Heart left ventricle (tissue), 16 donors: ENCODE measurements at regions not wholly inside any gene's neighbourhood (a gene's known extent, or its start where the extent isn't known, plus 50 kb on each side); places are given as distances from the start of the nearest gene placed in this dataset.

Source experiments
- ATAC-seq, 4 donors: fragments of 200-7000 bp; cut with Tn5 transposase; one replicate each; pipeline ENCODE4 v1.9.1; 2020 to 2022; ENCODE audit warnings: moderate library complexity in 4 of 4, mild to moderate bottlenecking in 3 of 4, moderate number of reproducible peaks in 1 of 4
- DNase-seq, 5 donors: peaks; one replicate each; pipeline ENCODE4 v3.0.0-alpha.2; 2020
- H3K27ac ChIP-seq, 12 donors: fragments of 200-600 bp; sonication (generic) in 4 of 12; one replicate each; pipeline versions ENCODE4 v1.5.0 to v1.8.0; 2016 to 2022; ENCODE audit warnings: mild to moderate bottlenecking in 2 of 12
- H3K27me3 ChIP-seq, 9 donors: fragments of 200-600 bp; sonication (generic) in 2 of 9; one replicate each; pipeline versions ENCODE4 v1.5.1 to v1.8.0; 2016 to 2022; ENCODE audit warnings: mild to moderate bottlenecking in 3 of 9
- H3K36me3 ChIP-seq, 9 donors: fragments of 200-600 bp; sonication (generic) in 2 of 9; one replicate each; pipeline versions ENCODE4 v1.5.0 to v1.8.0; 2018 to 2022; ENCODE audit warnings: mild to moderate bottlenecking in 2 of 9
- H3K4me1 ChIP-seq, 12 donors: fragments of 200-600 bp; sonication (generic) in 4 of 12; one replicate each; pipeline versions ENCODE4 v1.5.0 to v1.8.0; 2016 to 2022; ENCODE audit warnings: mild to moderate bottlenecking in 3 of 12
- H3K4me3 ChIP-seq, 12 donors: fragments of 200-600 bp; sonication (generic) in 4 of 12; one replicate each; pipeline versions ENCODE4 v1.5.0 to v1.8.0; 2017 to 2022; ENCODE audit warnings: mild to moderate bottlenecking in 9 of 12, moderate library complexity in 4 of 12
- H3K9me3 ChIP-seq, 12 donors: fragments of 200-600 bp; sonication (generic) in 4 of 12; one replicate each; pipeline versions ENCODE4 v1.5.0 to v1.8.0; 2016 to 2022; ENCODE audit warnings: mild to moderate bottlenecking in 1 of 12
- CTCF ChIP-seq, 12 donors: fragments of 200-600 bp; sonication (generic) in 4 of 12; IDR thresholded peaks; one replicate each; pipeline versions ENCODE4 v1.5.0 to v1.8.0; 2018 to 2022; ENCODE audit warnings: antibody characterized with exemption in 12 of 12, mild to moderate bottlenecking in 5 of 12
- POLR2A ChIP-seq, 2 donors: fragments of 450-650 bp; IDR thresholded peaks; one replicate each; pipeline ENCODE4 v1.6.1; 2017; ENCODE audit warnings: antibody characterized with exemption in 2 of 2, mild to moderate bottlenecking in 2 of 2, moderate library complexity in 2 of 2
- WGBS, 4 donors: extraction: QIAGEN DNeasy Blood & Tissue Kit in 2 of 4; methylation state at CpG; one replicate each; pipeline versions ENCODE4 v1.1.5 to v1.1.7; 2013 to 2018; 5-methylcytosine and 5-hydroxymethylcytosine counted together
- intact Hi-C, 10 donors: fragments of 100-400 bp; cut with DNase I; formaldehyde crosslinking; loops; one replicate each; pipeline versions ENCODE4 v1.11.1 to v1.14.2; 2022
- donor health status: ischemic (EF 13 %, LVEDD 7.1; RV severe dilation, severe dysfunction).
- donor health status: healthy with polysubstance abuse.
- donor health status: DM: no; HTN: yes; CAD: no.
- donor health status: DM: no; HTN: no; CAD: no.
- donor health status: ischemic (EF 25% LVEDD 6.9; RV normal size, moderate dysfunction).
- donor health status: ischemic (EF 25% LVEDD 5.7; RV mildly dilated, moderate dysfunction).
- donor health status: healthy.
- donor health status: DM: yes; HTN: yes; CAD: no.
- donor health status: ischemic (EF 35%, LVEDD 5.7; RV mildly dilated, moderate dysfunction).
- donor health status: nonischemic (EF 11% LVEDD 7.7; RV severe dilation, severe dysfunction).
- donor health status: DM: yes; HTN: yes; CAD: no.
- donor health status: PGD.
- donor health status: ischemic (EF 29% LVEDD 5.4; RV normal size, mild dysfunction).
- donor health status: nonischemic (EF 23%, LVEDD 6.1; RV moderate dilation, normal function).

DNA sequence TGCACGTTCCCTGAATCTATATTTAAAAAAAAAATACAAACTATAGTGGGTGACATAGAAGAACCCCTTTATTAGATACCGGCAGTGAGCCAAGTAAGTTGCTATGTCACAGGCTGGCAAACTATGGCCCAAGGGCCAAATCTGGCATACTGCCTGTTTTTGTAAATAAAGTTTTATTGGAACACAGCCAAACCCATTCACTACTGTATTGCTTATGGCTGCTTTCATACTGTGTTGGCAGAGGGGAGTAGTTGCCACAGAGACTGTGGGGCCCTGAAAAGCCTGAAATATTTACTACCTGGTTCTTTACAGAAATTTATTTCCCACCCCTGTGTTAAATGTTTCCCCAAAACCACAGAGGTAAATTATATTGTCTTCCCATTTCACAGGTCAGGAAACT is 71.2 kb upstream of the EGFL6 start:
- DNase-seq: no peak
- WGBS, 4 donors: 89 to 100% (median 94%) methylated on average over 2 of the region's 2 CpGs
- Histone ChIP-seq H3K27me3 (peaks cover 0 to 41% (median 0%) of the 10 kb centered on the region in 9 donors), H3K4me3 (no peak overlapping the region), H3K27ac (no peak overlapping the region), H3K36me3 (no peaks in the 10 kb centered on the region), H3K9me3 (no peaks in the 10 kb centered on the region), H3K4me1 (no peaks in the 10 kb centered on the region)
- intact Hi-C loops: loop anchor here in 1 of 10 donors (10.0 kb wide), 1 partner anchor 693 kb away; no protein-coding TSS in a partner anchor
- no peak for ATAC-seq
- no peak for TF ChIP-seq CTCF (IDR thresholded peaks at IDR 0.05)
- no peak for TF ChIP-seq POLR2A (IDR thresholded peaks at IDR 0.05)

DNA sequence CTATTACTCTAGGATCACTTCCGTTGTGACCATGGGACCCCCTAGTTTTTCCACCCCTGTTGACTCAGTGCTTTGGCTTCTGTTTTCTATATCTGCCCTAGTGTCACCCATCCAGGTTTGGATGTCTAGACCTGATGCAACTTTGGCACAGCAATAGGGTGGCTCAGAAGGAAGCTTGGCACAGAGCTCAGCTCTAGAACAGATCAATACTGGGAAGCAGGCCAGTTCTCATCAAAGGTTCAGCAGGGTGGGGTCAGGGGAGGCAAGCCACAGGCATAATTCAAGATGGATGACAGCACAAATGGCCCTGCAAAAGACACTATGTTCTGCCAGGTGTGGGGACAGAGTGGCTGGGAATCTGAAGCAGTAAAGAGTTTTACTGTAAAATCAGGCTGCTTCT is 74.2 kb upstream of the EGFL6 start:
- 71 to 89% (median 81%) methylated on average over 1 of the region's 1 CpG for WGBS, 4 donors
- Histone ChIP-seq H3K27ac (no peak overlapping the region), H3K9me3 (no peaks in the 10 kb centered on the region), H3K36me3 (no peaks in the 10 kb centered on the region), H3K4me1 (no peaks in the 10 kb centered on the region), H3K27me3 (peaks cover 0 to 40% (median 0%) of the 10 kb centered on the region in 9 donors), H3K4me3 (no peak overlapping the region)
- intact Hi-C loops: loop anchor here in 1 of 10 donors (10.0 kb wide), 1 partner anchor 690 kb away; no protein-coding TSS in a partner anchor
- TF ChIP-seq CTCF (IDR thresholded peaks at IDR 0.05): no peak
- DNase-seq: no peak
- no peak for ATAC-seq

DNA sequence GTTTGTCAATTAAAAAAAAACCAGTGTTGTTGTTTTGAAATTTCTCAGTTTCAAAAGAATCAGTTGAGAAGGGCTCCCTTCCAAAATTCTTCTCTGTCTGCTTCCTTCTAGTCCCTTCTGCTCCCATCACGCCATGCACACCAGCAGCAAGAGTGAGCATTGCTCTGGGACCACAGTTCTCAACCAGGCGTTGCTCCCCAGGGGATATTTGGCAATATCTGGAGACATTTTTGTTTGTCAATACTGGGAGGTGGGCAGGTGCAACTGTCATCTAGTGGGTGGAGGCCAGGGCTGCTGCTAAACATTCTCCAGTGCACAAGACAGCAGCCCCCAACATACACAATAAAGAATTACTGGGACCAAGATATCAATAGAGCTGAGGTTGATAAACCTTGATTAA is 74.8 kb upstream of the EGFL6 start:
- intact Hi-C loops: loop anchor here in 1 of 10 donors (10.0 kb wide), 1 partner anchor 690 kb away; no protein-coding TSS in a partner anchor
- H3K9me3 ChIP-seq: no peaks in the 10 kb centered on the region
- no peak overlapping the region for H3K27ac ChIP-seq
- H3K36me3 ChIP-seq: no peaks in the 10 kb centered on the region
- 69 to 91% (median 81%) methylated on average over 2 of the region's 2 CpGs for WGBS, 4 donors
- TF ChIP-seq POLR2A (IDR thresholded peaks at IDR 0.05): no peak
- no peak for TF ChIP-seq CTCF (IDR thresholded peaks at IDR 0.05)
- ATAC-seq (no peak), DNase-seq (no peak)
- peaks cover 0 to 41% (median 0%) of the 10 kb centered on the region in 9 donors for H3K27me3 ChIP-seq
- peaks cover 0 to 5% (median 0%) of the 10 kb centered on the region in 12 donors for H3K4me1 ChIP-seq
- no peak overlapping the region for H3K4me3 ChIP-seq

GRCh38 chrX:13493659-13494058 is 75.7 kb upstream of the EGFL6 start:
- WGBS, 4 donors: 66 to 87% (median 82%) methylated on average over 5 of the region's 5 CpGs
- TF ChIP-seq CTCF (IDR thresholded peaks at IDR 0.05) (no peak), POLR2A (IDR thresholded peaks at IDR 0.05) (no peak)
- H3K9me3 ChIP-seq: no peaks in the 10 kb centered on the region
- no peak overlapping the region for H3K27ac ChIP-seq
- peaks cover 0 to 5% (median 0%) of the 10 kb centered on the region in 12 donors for H3K4me1 ChIP-seq
- H3K36me3 ChIP-seq: no peaks in the 10 kb centered on the region
- intact Hi-C loops: loop anchor here in 1 of 10 donors (10.0 kb wide), 1 partner anchor 689 kb away; no protein-coding TSS in a partner anchor
- H3K4me3 ChIP-seq: no peak overlapping the region
- no peak for ATAC-seq
- no peak for DNase-seq
- peaks cover 0 to 38% (median 0%) of the 10 kb centered on the region in 9 donors for H3K27me3 ChIP-seq
